ENCODE measurements at regions not wholly inside any gene's neighbourhood (a gene's known extent, or its start where the extent isn't known, plus 50 kb on each side); places are given as distances from the start of the nearest gene placed in this dataset.

DNA sequence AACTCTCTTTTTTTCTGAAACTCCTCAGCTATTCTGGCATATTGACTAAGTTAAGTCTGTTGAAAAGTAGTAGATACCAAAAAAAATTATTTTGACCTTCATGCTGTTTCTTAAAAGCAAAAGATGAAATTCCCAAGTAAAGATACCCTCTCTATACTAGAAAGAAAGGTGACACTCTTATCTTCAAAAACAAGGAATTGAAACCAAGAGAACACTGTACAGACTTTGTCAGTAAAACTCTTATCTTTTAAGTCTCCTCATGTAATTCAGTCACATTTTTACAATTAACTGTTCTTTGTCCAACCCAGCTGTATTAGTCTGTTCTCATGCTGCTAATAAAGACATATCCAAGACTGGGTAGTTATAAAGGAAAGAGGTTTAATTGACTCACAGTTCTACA lies 496.2 kb downstream of the LTN1 start:
- H3K9ac ChIP-seq (ENCODE audit: low read length) = no peak overlapping the region

DNA sequence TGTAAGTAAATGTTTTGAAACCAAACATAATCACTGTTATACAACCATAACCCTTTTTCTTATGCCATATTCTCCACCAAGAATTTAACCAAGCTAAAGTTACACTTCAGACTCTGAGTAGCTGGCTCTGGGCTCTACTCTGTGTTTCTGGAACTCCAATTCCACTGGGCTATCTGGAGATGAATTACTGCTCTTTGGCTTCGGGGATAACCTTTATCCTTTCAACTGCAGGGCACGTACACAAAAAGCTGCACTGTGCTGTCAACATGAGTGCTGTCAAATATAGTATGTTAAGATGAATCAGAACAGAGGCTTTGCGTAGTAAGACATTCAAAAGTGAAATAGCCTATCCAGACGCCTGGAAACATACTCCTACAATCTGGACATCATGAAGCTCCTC lies 500.6 kb downstream of the LTN1 start:
- no peak overlapping the region for H3K27ac ChIP-seq (ENCODE audit: low read depth, low read length)
- no peaks in the 10 kb centered on the region for H3K9me3 ChIP-seq (ENCODE audit: insufficient read depth, low read length)
- TF ChIP-seq EZH2phosphoT487 (conservative IDR thresholded peaks at IDR 0.05; ENCODE audit: low read length) = no peak
- TF ChIP-seq, protein P1, sequence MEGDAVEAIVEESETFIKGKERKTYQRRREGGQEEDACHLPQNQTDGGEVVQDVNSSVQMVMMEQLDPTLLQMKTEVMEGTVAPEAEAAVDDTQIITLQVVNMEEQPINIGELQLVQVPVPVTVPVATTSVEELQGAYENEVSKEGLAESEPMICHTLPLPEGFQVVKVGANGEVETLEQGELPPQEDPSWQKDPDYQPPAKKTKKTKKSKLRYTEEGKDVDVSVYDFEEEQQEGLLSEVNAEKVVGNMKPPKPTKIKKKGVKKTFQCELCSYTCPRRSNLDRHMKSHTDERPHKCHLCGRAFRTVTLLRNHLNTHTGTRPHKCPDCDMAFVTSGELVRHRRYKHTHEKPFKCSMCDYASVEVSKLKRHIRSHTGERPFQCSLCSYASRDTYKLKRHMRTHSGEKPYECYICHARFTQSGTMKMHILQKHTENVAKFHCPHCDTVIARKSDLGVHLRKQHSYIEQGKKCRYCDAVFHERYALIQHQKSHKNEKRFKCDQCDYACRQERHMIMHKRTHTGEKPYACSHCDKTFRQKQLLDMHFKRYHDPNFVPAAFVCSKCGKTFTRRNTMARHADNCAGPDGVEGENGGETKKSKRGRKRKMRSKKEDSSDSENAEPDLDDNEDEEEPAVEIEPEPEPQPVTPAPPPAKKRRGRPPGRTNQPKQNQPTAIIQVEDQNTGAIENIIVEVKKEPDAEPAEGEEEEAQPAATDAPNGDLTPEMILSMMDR (IDR thresholded peaks at IDR 0.05; ENCODE audit: insufficient read depth, low read length, poor library complexity, severe bottlenecking) = no peak
- no peak overlapping the region for H3K4me2 ChIP-seq (ENCODE audit: low read depth, low read length, poor library complexity, severe bottlenecking)
- no peaks in the 10 kb centered on the region for H3K9me2 ChIP-seq (replicated peaks; ENCODE audit: insufficient read depth, low read length)
- H3K36me3 ChIP-seq (ENCODE audit: low read length) = no peaks in the 10 kb centered on the region
- H3K27me3 ChIP-seq (ENCODE audit: low read length) = no peaks in the 10 kb centered on the region
- H2AFZ ChIP-seq (ENCODE audit: low read depth, low read length, severe bottlenecking) = no peak overlapping the region
- H4K20me1 ChIP-seq (ENCODE audit: low read depth, low read length) = no peaks in the 10 kb centered on the region
- H3K4me3 ChIP-seq (ENCODE audit: insufficient read depth, low read length, poor library complexity, severe bottlenecking) = no peak overlapping the region
- no peaks in the 10 kb centered on the region for H3K79me2 ChIP-seq (ENCODE audit: insufficient read depth, low read length)
- H3K9ac ChIP-seq (ENCODE audit: low read length) = no peak overlapping the region
- no peaks in the 10 kb centered on the region for H3F3A ChIP-seq (ENCODE audit: insufficient read depth)

More for the DNA sequence above, 496.2 kb downstream of the LTN1 start:
- Histone ChIP-seq H3K79me2 (ENCODE audit: insufficient read depth, low read length) (no peaks in the 10 kb centered on the region), H3K9me2 (replicated peaks; ENCODE audit: insufficient read depth, low read length) (no peaks in the 10 kb centered on the region), H3F3A (ENCODE audit: insufficient read depth) (no peaks in the 10 kb centered on the region), H3K27ac (ENCODE audit: low read depth, low read length) (no peak overlapping the region), H4K20me1 (ENCODE audit: low read depth, low read length) (no peaks in the 10 kb centered on the region), H2AFZ (ENCODE audit: low read depth, low read length, severe bottlenecking) (no peak overlapping the region), H3K4me3 (ENCODE audit: insufficient read depth, low read length, poor library complexity, severe bottlenecking) (no peak overlapping the region), H3K4me2 (ENCODE audit: low read depth, low read length, poor library complexity, severe bottlenecking) (no peak overlapping the region), H3K27me3 (ENCODE audit: low read length) (no peaks in the 10 kb centered on the region), H3K9me3 (ENCODE audit: insufficient read depth, low read length) (no peaks in the 10 kb centered on the region), H3K36me3 (ENCODE audit: low read length) (no peaks in the 10 kb centered on the region)
- TF ChIP-seq, protein P1 (IDR thresholded peaks at IDR 0.05; ENCODE audit: insufficient read depth, low read length, poor library complexity, severe bottlenecking) = no peak
- no peak for TF ChIP-seq EZH2phosphoT487 (conservative IDR thresholded peaks at IDR 0.05; ENCODE audit: low read length)

GRCh38 chr21:28489821-28490350 lies 502.8 kb downstream of the LTN1 start:
- Histone ChIP-seq H3K4me2 (ENCODE audit: low read depth, low read length, poor library complexity, severe bottlenecking) (no peak overlapping the region), H3K27me3 (ENCODE audit: low read length) (no peaks in the 10 kb centered on the region), H3K9me2 (replicated peaks; ENCODE audit: insufficient read depth, low read length) (no peaks in the 10 kb centered on the region), H3K9me3 (ENCODE audit: insufficient read depth, low read length) (no peaks in the 10 kb centered on the region), H3K79me2 (ENCODE audit: insufficient read depth, low read length) (no peaks in the 10 kb centered on the region), H4K20me1 (ENCODE audit: low read depth, low read length) (no peaks in the 10 kb centered on the region), H3K27ac (ENCODE audit: low read depth, low read length) (no peak overlapping the region), H3F3A (ENCODE audit: insufficient read depth) (no peaks in the 10 kb centered on the region), H3K4me3 (ENCODE audit: insufficient read depth, low read length, poor library complexity, severe bottlenecking) (no peak overlapping the region), H3K9ac (ENCODE audit: low read length) (no peak overlapping the region), H3K36me3 (ENCODE audit: low read length) (no peaks in the 10 kb centered on the region), H2AFZ (ENCODE audit: low read depth, low read length, severe bottlenecking) (no peak overlapping the region)
- TF ChIP-seq, protein P1 (IDR thresholded peaks at IDR 0.05; ENCODE audit: insufficient read depth, low read length, poor library complexity, severe bottlenecking) = no peak
- no peak for TF ChIP-seq EZH2phosphoT487 (conservative IDR thresholded peaks at IDR 0.05; ENCODE audit: low read length)
